ENCODE measurements at regions not wholly inside any gene's neighbourhood (a gene's known extent, or its start where the extent isn't known, plus 50 kb on each side); places are given as distances from the start of the nearest gene placed in this dataset.

DNA sequence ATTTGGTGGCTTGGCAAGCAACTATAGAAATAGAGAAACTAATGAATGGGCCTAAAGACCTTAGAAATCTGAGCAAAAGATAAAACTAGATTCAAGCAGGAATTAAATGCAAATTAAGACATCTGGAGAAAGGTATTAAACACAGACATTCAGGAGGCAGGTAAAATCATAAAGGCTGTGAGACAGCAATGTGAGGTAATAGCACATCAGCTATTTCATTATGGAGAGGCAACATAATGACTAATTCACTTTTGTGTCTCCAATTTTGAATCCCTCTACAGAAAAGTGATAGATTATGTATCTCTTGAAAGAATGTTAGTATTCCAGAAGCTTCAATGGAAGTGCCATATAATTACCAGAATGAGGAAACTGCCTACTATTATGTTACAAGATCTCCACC lies 175.9 kb upstream of the LRIG3 start:
- H3K36me3 Mint-ChIP-seq (ENCODE audit: low read depth) = no peaks in the 10 kb centered on the region
- H3K27ac Mint-ChIP-seq = no peak overlapping the region
- no peak for DNase-seq
- no peak overlapping the region for H3K4me3 Mint-ChIP-seq
- H3K9me3 Mint-ChIP-seq = peaks cover 2% of the 10 kb centered on the region
- H3K4me1 Mint-ChIP-seq (ENCODE audit: low read depth) = no peaks in the 10 kb centered on the region
- H3K27me3 Mint-ChIP-seq = no peaks in the 10 kb centered on the region

DNA sequence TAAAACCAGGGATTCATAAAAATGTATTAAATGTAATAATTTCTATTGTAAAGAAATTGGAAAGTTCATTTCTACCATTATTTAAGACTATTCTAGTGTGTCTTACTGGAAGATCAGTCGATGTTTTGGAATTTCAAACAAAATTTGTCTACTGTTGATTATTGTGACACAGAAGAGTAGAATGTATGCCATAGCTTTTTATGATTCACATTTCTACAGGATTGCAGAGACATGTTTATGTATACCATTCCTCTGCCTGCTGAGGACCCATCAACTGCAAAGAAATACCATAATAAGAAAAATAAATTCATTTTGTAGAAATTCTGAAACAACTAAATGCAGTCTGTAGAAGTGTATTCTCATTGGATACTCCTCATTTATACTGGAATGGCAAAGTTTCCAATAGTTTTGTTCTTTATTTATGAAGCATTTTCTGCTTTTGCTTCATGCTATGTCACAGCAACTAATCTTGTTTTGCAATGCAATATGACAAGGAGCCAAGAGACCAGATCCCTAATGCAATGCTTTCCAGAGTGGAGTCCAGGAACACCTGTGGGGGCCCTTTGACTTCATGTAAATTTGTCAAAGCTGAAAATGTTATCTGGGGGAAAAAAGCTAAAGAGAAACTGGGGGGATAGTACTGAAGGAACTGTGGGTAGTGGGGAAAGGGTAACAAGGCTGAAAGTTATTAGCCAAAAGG lies 172.9 kb upstream of the LRIG3 start:
- H3K27me3 Mint-ChIP-seq = no peaks in the 10 kb centered on the region
- no peak for DNase-seq
- H3K4me1 Mint-ChIP-seq (ENCODE audit: low read depth) = no peaks in the 10 kb centered on the region
- no peak overlapping the region for H3K4me3 Mint-ChIP-seq
- H3K9me3 Mint-ChIP-seq = peaks cover 2% of the 10 kb centered on the region
- no peak overlapping the region for H3K27ac Mint-ChIP-seq
- no peaks in the 10 kb centered on the region for H3K36me3 Mint-ChIP-seq (ENCODE audit: low read depth)

DNA sequence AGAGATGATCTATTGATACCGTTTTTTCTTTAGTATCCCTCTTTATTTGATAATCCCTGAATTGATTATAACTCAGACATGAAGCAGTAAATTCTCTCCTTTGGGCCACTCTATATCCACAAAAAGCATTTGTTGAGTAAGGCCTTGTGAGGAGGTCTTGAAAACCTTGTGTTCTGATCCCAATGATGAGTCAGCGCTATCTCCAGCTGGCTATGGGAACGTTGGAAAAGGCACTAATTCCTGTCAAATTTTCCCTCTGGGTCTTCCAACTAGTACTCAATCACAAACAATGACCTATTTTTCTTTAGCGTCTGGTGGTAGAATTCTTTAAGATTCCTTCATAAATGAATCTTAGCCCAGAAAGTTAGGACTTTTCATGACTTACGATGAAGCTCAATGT lies 168.4 kb upstream of the LRIG3 start:
- Mint-ChIP-seq H3K27ac (no peak overlapping the region), H3K4me1 (ENCODE audit: low read depth) (no peaks in the 10 kb centered on the region), H3K4me3 (no peak overlapping the region), H3K9me3 (no peaks in the 10 kb centered on the region), H3K36me3 (ENCODE audit: low read depth) (no peaks in the 10 kb centered on the region), H3K27me3 (peaks cover 5% of the 10 kb centered on the region)
- DNase-seq = no peak

DNA sequence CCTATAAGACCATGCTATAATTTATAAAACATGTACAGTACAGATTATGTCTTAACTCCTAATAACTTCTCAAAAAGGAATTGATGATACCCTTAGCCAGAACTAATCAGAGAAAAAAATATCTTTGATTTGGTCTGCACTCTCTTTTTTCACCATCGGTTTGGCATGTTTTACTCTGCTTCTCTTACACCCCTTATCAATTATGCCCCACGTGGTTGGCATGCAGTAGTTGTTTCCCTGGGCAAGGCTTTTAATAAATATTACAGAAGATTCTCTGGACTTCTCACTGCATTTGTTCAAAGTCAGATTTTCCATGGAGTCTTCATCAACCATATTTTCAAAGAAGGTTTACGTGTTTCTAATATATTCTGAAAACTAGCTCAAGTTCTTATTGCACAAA lies 167.4 kb upstream of the LRIG3 start:
- Mint-ChIP-seq H3K4me1 (ENCODE audit: low read depth) (no peaks in the 10 kb centered on the region), H3K27me3 (peaks cover 5% of the 10 kb centered on the region), H3K9me3 (no peaks in the 10 kb centered on the region), H3K4me3 (no peak overlapping the region), H3K27ac (no peak overlapping the region), H3K36me3 (ENCODE audit: low read depth) (no peaks in the 10 kb centered on the region)
- no peak for DNase-seq

DNA sequence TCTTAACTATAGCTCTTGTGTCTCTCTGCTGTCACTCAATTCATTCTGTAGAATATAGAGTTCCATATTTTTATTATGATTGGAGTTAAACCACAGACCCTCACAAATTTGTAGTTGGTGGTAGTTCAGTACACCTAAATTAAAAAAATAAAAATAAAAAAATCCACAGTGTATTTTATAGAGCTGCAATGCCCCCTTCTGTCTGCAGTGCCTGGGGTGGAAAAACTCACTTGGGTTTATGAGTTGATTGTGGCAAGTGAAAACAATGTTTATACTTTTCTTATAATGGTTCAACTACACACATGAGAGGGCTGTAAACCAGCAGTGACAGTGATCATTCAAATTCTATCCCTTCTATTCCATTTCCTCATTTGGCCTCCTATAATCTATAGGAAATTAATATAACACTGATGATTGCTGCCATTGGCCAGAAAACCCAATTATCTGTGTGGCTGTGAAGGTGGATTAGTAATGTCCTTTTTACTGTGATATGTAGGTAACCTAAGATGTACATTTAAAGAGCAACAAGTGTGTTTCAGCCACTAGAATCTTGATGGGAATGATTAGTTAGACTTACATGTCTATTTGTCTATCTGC lies 166.9 kb upstream of the LRIG3 start:
- H3K4me3 Mint-ChIP-seq = no peak overlapping the region
- H3K9me3 Mint-ChIP-seq = no peaks in the 10 kb centered on the region
- no peak for DNase-seq
- H3K27ac Mint-ChIP-seq = no peak overlapping the region
- H3K27me3 Mint-ChIP-seq = peaks cover 5% of the 10 kb centered on the region
- H3K36me3 Mint-ChIP-seq (ENCODE audit: low read depth) = no peaks in the 10 kb centered on the region
- H3K4me1 Mint-ChIP-seq (ENCODE audit: low read depth) = no peaks in the 10 kb centered on the region

DNA sequence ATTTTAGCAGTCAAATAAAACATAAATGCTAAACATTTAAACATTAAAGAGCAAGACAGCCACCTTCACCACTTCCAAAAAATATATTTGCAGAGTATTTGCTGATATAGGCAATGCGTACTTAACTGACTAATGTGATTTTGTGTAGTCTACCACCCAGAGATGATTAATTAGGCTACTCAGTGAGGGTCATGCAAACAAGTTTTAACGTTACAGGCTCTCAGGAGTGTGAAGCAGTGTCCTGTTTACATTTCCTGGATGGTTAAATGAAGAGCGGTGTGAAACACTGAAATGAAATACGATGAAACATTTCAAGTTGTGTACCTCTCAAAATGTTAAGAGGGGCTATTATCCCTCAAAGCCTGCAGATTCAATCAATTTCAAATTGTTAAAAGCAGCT lies 165.8 kb upstream of the LRIG3 start:
- DNase-seq = no peak
- Mint-ChIP-seq H3K4me3 (no peak overlapping the region), H3K9me3 (no peaks in the 10 kb centered on the region), H3K36me3 (ENCODE audit: low read depth) (no peaks in the 10 kb centered on the region), H3K27me3 (peaks cover 5% of the 10 kb centered on the region), H3K4me1 (ENCODE audit: low read depth) (no peaks in the 10 kb centered on the region), H3K27ac (no peak overlapping the region)

DNA sequence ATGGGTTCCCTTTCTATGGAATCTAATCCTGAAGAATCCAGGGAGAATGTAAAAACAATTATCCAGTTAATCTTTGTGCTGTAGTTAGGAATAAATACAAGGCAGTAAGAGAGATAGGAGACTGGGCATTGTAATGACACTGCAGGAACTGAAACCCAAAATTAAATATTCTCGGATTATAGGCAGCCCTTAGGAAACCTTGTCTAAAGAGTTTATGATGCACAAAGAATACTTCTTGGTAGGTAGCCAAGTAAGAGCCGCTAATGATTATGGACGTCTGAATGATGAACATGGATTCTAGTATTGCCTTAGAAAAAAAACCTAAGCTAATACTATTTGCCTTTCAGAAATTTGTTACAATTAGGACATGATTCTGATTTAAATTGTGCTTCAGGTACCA lies 165.4 kb upstream of the LRIG3 start:
- H3K4me1 Mint-ChIP-seq (ENCODE audit: low read depth) = no peaks in the 10 kb centered on the region
- peaks cover 5% of the 10 kb centered on the region for H3K27me3 Mint-ChIP-seq
- no peak overlapping the region for H3K27ac Mint-ChIP-seq
- H3K4me3 Mint-ChIP-seq = no peak overlapping the region
- DNase-seq = no peak
- no peaks in the 10 kb centered on the region for H3K36me3 Mint-ChIP-seq (ENCODE audit: low read depth)
- H3K9me3 Mint-ChIP-seq = no peaks in the 10 kb centered on the region

DNA sequence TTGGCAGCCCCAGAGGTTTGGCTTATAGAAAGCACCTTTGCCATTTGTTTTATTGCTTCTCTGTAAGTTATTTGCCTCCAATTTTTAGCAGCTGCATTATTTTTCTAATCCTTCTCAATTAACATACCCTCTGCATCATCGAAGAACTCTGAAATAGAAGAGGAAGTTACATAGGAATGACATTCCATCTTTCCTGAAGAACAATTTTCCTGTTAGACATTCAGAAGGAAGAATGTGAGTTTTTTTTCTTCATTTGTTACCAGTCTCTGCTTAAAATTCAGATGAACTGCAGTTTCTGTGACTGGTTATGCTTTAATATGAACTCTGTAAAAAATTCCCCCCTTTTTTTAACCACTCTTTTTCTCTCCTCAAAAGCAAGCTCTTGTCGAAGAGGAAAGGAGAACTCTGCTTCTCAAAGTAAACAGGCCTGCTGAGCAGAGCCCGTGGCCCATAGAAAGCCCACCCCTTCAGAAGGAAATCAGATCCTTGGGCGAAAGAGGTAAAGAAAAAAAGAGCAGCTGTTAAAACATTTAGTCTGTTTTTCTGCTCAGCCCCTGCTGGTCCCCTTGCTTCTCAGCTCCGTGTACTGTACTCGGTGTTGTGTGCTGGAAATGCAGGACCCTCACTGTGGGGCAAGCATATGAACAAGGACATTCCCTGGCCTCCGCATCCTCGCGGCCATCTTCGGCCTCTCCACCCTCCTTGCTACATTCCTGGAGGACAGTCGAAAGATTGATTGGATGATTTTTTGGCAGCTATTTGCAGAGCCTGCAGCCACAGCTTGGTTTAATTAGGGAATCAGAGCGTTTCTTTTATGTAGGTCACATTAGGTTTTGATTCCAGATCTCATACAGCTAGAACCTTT lies 164.4 kb upstream of the LRIG3 start:
- Mint-ChIP-seq H3K4me3 (no peak overlapping the region), H3K27ac (no peak overlapping the region), H3K27me3 (peaks cover 5% of the 10 kb centered on the region), H3K4me1 (ENCODE audit: low read depth) (no peaks in the 10 kb centered on the region), H3K36me3 (ENCODE audit: low read depth) (no peaks in the 10 kb centered on the region), H3K9me3 (no peaks in the 10 kb centered on the region)
- DNase-seq = no peak

DNA sequence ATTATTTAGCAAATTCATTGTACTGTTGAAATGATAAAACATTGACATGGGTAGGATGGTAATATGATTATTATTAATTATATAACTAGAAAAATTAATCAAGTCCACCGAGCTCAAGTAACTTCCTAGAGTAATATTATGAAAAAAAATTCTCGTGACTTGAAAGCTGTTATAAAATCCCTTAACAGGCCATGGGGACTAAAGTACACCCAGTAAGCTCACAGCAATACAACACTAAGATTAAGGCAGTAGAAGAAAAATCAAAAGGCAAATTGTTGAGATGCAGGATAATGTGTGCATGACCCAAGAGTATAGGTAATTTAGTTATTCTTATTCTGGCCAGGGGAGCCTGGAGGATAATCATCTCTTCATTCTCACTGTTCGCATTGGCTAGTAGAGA lies 162.6 kb upstream of the LRIG3 start:
- H3K4me1 Mint-ChIP-seq (ENCODE audit: low read depth) = no peaks in the 10 kb centered on the region
- no peaks in the 10 kb centered on the region for H3K9me3 Mint-ChIP-seq
- no peak for DNase-seq
- peaks cover 5% of the 10 kb centered on the region for H3K27me3 Mint-ChIP-seq
- no peak overlapping the region for H3K4me3 Mint-ChIP-seq
- H3K27ac Mint-ChIP-seq = no peak overlapping the region
- H3K36me3 Mint-ChIP-seq (ENCODE audit: low read depth) = no peaks in the 10 kb centered on the region

DNA sequence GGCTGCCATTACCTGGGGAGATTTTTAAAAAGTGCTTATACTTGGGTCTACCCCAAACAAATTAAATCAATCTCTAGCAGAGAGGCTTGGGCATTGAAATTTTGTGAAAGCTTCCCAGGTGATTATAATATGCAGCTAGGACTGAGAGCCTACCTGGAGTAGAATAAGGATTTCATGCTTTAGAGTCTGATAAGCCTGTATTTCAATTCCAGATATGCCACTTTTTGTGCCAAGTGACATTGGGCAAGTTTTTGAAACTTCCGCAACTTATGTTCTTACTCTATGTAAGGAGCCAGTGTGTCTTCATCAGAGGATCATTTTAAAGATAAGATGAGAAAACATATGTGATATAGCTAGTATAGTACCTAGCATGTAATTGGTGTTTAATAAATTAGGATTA lies 159.8 kb upstream of the LRIG3 start:
- no peak for DNase-seq
- H3K36me3 Mint-ChIP-seq (ENCODE audit: low read depth) = no peaks in the 10 kb centered on the region
- H3K9me3 Mint-ChIP-seq = no peaks in the 10 kb centered on the region
- H3K27me3 Mint-ChIP-seq = no peaks in the 10 kb centered on the region
- H3K4me3 Mint-ChIP-seq = no peak overlapping the region
- no peak overlapping the region for H3K27ac Mint-ChIP-seq
- no peaks in the 10 kb centered on the region for H3K4me1 Mint-ChIP-seq (ENCODE audit: low read depth)

DNA sequence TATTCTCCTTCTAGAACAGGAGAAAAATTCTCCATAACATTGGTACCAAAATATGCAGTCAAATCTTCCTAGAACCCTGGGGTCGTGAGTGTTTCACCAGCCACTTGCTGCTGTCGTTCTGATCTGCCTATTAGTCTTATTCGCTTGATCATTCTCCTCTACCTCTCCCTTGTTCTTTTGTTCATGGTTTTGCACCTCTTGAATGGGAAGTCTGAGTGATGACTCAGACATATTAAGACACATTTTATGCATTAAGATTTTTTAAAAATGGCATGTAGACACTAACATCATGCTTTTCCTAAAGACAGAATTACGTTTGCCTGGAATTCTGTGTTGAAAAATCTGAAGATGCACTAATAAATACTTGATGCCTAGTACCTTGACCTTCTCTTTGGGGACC lies 159.2 kb upstream of the LRIG3 start:
- DNase-seq = no peak
- H3K27me3 Mint-ChIP-seq = peaks cover under 1% of the 10 kb centered on the region
- no peak overlapping the region for H3K4me3 Mint-ChIP-seq
- H3K27ac Mint-ChIP-seq = no peak overlapping the region
- H3K36me3 Mint-ChIP-seq (ENCODE audit: low read depth) = no peaks in the 10 kb centered on the region
- no peaks in the 10 kb centered on the region for H3K4me1 Mint-ChIP-seq (ENCODE audit: low read depth)
- H3K9me3 Mint-ChIP-seq = peaks cover under 1% of the 10 kb centered on the region

DNA sequence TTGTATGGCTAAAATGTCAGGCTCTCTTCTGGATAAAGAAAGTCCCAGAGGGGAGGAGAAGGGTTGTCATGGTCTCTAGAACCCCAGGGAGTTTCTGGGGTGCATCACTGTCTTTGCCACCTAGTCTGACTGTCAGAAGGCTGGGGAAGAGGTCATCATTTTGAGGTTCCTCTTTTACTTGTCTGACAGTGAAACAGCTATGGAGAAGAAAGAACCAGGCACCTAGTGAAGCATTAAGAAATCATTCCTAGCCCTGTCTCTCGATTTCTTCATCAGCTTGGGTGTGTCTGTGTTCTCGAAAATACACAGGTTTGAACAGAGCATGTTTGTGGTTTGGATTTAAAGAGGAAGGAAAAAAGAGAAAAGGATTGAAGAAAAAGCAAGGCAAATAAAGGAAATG lies 158.7 kb upstream of the LRIG3 start:
- H3K36me3 Mint-ChIP-seq (ENCODE audit: low read depth) = no peaks in the 10 kb centered on the region
- no peak overlapping the region for H3K4me3 Mint-ChIP-seq
- peaks cover 2% of the 10 kb centered on the region for H3K9me3 Mint-ChIP-seq
- H3K27me3 Mint-ChIP-seq = peaks cover 2% of the 10 kb centered on the region
- no peak overlapping the region for H3K27ac Mint-ChIP-seq
- no peak for DNase-seq
- no peaks in the 10 kb centered on the region for H3K4me1 Mint-ChIP-seq (ENCODE audit: low read depth)

DNA sequence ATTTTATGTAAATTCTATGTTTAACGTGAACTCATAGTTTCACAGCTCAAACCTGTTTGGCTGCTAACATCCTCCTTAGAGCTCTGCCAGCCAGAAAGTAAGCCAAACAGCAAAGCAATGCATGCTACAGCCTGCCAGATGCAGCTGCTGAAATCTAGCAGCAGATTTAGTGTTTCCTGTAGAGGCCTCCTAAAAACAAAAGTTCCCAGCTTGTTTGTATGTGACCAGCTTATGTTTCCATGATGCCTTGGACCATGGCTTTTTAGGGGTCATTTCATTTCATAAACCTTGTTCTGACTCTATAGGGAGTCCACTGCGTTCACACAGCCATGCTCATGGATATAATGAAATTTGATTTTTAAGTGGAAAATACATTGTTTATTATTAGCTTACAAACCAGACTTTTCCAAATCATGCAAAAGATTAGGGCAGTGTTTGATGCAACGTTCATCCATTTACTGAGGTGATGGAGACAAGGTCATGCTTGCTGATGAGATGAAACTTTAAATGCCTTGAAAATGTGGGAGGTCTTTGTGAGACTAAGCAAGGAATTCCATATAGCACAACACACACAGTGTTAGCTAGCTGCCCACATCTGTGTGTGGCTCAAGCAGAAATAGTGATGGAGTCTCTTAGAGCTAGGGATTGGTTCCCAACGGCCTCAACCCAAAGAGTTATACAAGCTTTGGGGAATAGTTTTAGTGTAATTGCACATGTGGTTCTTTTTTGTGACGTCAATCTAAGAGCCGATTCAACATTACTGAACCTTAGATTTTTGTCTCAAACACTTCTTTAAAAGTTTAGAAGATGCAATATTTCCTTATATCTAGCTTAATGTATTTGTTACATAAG lies 157.5 kb upstream of the LRIG3 start:
- no peak for DNase-seq
- H3K36me3 Mint-ChIP-seq (ENCODE audit: low read depth) = no peaks in the 10 kb centered on the region

DNA sequence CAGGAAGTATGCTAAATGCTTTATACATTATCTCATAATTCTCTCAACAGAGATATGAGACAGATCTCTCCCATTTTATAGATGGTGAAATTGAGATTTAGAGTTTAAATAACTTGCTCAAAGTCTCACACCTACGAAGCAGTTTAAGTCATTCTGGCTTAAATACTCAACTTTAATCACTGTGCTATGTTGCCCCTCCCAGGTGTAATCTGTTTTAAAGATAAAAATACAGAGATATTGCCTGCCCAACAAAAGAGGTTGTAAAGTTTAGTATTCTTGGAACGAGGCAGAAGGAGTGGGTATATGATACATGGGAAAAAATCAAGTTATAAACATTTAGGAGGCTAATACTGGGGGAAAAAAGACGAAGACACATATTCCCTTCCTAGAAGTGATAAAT lies 156.8 kb upstream of the LRIG3 start:
- Mint-ChIP-seq H3K4me1 (ENCODE audit: low read depth) (no peaks in the 10 kb centered on the region), H3K36me3 (ENCODE audit: low read depth) (no peaks in the 10 kb centered on the region), H3K9me3 (peaks cover 2% of the 10 kb centered on the region), H3K27me3 (peaks cover 2% of the 10 kb centered on the region), H3K27ac (no peak overlapping the region), H3K4me3 (no peak overlapping the region)
- DNase-seq = no peak

More for the DNA sequence above, 157.5 kb upstream of the LRIG3 start:
- no peak overlapping the region for H3K4me3 Mint-ChIP-seq
- H3K27me3 Mint-ChIP-seq = peaks cover 2% of the 10 kb centered on the region
- H3K27ac Mint-ChIP-seq = no peak overlapping the region
- peaks cover 2% of the 10 kb centered on the region for H3K9me3 Mint-ChIP-seq
- H3K4me1 Mint-ChIP-seq (ENCODE audit: low read depth) = no peaks in the 10 kb centered on the region

Data from activated T-cell treated with anti-CD3 and anti-CD28 coated beads, Interleukin-2, amount 50 U/mL, for 24 hours (primary cell).